ENCODE measurements at regions not wholly inside any gene's neighbourhood (a gene's known extent, or its start where the extent isn't known, plus 50 kb on each side); places are given as distances from the start of the nearest gene placed in this dataset.
"Not testable (repeated sequence)": the region's sequence is repeated elsewhere in the genome, so short reads cannot be mapped to it uniquely, and the experiment has no call there.

DNA sequence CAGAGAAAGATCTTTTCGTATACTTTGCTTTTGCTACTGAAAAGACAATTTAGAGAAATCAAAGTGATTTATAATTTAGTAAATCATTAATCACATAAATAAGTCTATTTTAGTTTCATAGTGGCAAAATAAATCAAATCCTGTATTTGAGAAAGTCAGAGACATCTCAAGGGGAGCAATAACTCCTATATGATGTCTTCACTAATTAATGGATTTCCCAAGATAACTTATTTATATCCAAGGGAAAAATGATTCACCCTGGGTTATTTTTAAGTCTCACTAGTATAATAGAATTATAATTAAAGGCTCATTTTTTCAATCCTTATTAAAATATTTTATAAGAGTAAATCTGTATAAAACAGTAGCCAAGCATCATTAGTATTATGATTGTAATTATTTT, 177.8 kb upstream of the GIMD1 start:
- no peak overlapping the region for H3K4me3 ChIP-seq (replicated peaks in 1 of 3; ENCODE audit: insufficient read depth in 1 of 3, low read depth in 1 of 3, low read length in 3 of 3)
- intact Hi-C loops (cut with micrococcal nuclease) (no loop called here), dilution Hi-C loops (cut with MboI; ENCODE audit: extremely low pct_ligation_motif_present, low sequenced_read_pairs) (no loop called here)
- no TSS peak for BruUV-seq (replicated peaks)
- no peaks in the 10 kb centered on the region for H4K20me1 ChIP-seq (replicated peaks; ENCODE audit: control insufficient read depth, extremely low read depth, insufficient read depth, low read length)
- H3K9ac ChIP-seq (replicated peaks; ENCODE audit: extremely low read depth, insufficient read depth, low read length), result no peak overlapping the region
- H3K9me1 ChIP-seq (replicated peaks; ENCODE audit: control insufficient read depth, extremely low read depth, insufficient read depth, low read length), result no peaks in the 10 kb centered on the region
- H3K27ac ChIP-seq (ENCODE audit: insufficient read depth, low read depth, low read length), result no peak overlapping the region
- POLR2A ChIA-PET, result no interaction called here
- no peaks in the 10 kb centered on the region for H3K27me3 ChIP-seq (ENCODE audit: control insufficient read depth in 2 of 2, insufficient read depth in 2 of 2, low read length in 2 of 2)
- DNase-seq (ENCODE audit: low read depth, low spot score), result no peak
- no peaks in the 10 kb centered on the region for H3K79me2 ChIP-seq (ENCODE audit: control insufficient read depth, insufficient read depth, low read length)
- no peak for FAIRE-seq
- TF ChIP-seq EZH2 (IDR thresholded peaks at IDR 0.05; ENCODE audit: borderline replicate concordance, low read depth, low read length, severe bottlenecking) (no peak), MYC (IDR thresholded peaks at IDR 0.05; ENCODE audit: low read depth, low read length) (no peak), POLR2A (IDR thresholded peaks at IDR 0.05; ENCODE audit: low read depth, low read length) (no peak), GATA2 (IDR thresholded peaks at IDR 0.05; ENCODE audit: insufficient read depth, insufficient read length, low read depth, low read length) (no peak), FOS (IDR thresholded peaks at IDR 0.05; ENCODE audit: borderline replicate concordance, insufficient read depth, low read length) (no peak), POLR2AphosphoS5 (IDR thresholded peaks at IDR 0.05; ENCODE audit: insufficient read depth, low read depth, low read length) (no peak), JUN (IDR thresholded peaks at IDR 0.05; ENCODE audit: borderline replicate concordance, insufficient read depth, insufficient read length, low read depth) (no peak)
- TF ChIP-seq, protein P1, sequence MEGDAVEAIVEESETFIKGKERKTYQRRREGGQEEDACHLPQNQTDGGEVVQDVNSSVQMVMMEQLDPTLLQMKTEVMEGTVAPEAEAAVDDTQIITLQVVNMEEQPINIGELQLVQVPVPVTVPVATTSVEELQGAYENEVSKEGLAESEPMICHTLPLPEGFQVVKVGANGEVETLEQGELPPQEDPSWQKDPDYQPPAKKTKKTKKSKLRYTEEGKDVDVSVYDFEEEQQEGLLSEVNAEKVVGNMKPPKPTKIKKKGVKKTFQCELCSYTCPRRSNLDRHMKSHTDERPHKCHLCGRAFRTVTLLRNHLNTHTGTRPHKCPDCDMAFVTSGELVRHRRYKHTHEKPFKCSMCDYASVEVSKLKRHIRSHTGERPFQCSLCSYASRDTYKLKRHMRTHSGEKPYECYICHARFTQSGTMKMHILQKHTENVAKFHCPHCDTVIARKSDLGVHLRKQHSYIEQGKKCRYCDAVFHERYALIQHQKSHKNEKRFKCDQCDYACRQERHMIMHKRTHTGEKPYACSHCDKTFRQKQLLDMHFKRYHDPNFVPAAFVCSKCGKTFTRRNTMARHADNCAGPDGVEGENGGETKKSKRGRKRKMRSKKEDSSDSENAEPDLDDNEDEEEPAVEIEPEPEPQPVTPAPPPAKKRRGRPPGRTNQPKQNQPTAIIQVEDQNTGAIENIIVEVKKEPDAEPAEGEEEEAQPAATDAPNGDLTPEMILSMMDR (IDR thresholded peaks at IDR 0.05; ENCODE audit: extremely low read depth in 1 of 2, insufficient read depth in 1 of 2, low read depth in 1 of 2, low read length in 2 of 2), result no peak
- TF ChIP-seq, protein P2, sequence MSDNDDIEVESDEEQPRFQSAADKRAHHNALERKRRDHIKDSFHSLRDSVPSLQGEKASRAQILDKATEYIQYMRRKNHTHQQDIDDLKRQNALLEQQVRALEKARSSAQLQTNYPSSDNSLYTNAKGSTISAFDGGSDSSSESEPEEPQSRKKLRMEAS (IDR thresholded peaks at IDR 0.05; ENCODE audit: insufficient read depth, insufficient read length), result no peak
- H3K4me1 ChIP-seq (ENCODE audit: control insufficient read depth, extremely low read depth, insufficient read depth, low read length), result peaks cover 9% of the 10 kb centered on the region
- no peaks in the 10 kb centered on the region for H3K9me3 ChIP-seq (replicated peaks; ENCODE audit: control insufficient read depth, insufficient read depth, low read length)
- no peak overlapping the region for H3K4me2 ChIP-seq (ENCODE audit: insufficient read depth, low read length)
- H3K36me3 ChIP-seq (ENCODE audit: control insufficient read depth in 2 of 2, extremely low read depth in 1 of 2, insufficient read depth in 2 of 2, low read length in 2 of 2), result no peaks in the 10 kb centered on the region
- no peak overlapping the region for H2AFZ ChIP-seq (ENCODE audit: low read depth, low read length)
- CTCF ChIA-PET, result interaction anchor here (1.8 kb wide), 1 partner anchor 17 kb away, joined by 4 read pairs; no protein-coding TSS in a partner anchor

DNA sequence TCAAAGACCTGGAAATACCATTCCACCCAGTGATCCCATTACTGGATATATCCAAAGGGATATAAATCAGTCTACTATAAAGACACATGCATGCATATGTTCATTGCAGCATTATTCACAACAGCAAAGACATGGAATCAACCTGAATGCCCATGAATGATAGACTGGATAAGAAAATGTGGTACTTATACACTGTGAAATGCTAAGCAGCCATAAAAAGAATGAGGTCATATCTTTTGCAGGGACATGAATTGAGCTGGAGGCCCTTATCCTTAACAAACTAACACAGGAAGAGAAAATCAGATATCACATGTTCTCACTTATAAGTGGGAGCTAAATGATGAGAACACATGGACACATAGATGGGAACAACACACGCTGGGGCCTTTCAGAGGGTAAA, 174.0 kb upstream of the GIMD1 start:
- H3K9ac ChIP-seq (replicated peaks; ENCODE audit: extremely low read depth, insufficient read depth, low read length); H3K27me3 ChIP-seq (ENCODE audit: control insufficient read depth in 2 of 2, insufficient read depth in 2 of 2, low read length in 2 of 2); H2AFZ ChIP-seq (ENCODE audit: low read depth, low read length); H3K9me3 ChIP-seq (replicated peaks; ENCODE audit: control insufficient read depth, insufficient read depth, low read length); H3K79me2 ChIP-seq (ENCODE audit: control insufficient read depth, insufficient read depth, low read length); POLR2A ChIA-PET; H4K20me1 ChIP-seq (replicated peaks; ENCODE audit: control insufficient read depth, extremely low read depth, insufficient read depth, low read length); CTCF ChIA-PET; H3K36me3 ChIP-seq (ENCODE audit: control insufficient read depth in 2 of 2, extremely low read depth in 1 of 2, insufficient read depth in 2 of 2, low read length in 2 of 2); H3K9me1 ChIP-seq (replicated peaks; ENCODE audit: control insufficient read depth, extremely low read depth, insufficient read depth, low read length); DNase-seq (ENCODE audit: low read depth, low spot score); H3K4me2 ChIP-seq (ENCODE audit: insufficient read depth, low read length); FAIRE-seq; H3K4me3 ChIP-seq (replicated peaks in 1 of 3; ENCODE audit: insufficient read depth in 1 of 3, low read depth in 1 of 3, low read length in 3 of 3); BruUV-seq (replicated peaks); H3K27ac ChIP-seq (ENCODE audit: insufficient read depth, low read depth, low read length); intact Hi-C loops (cut with micrococcal nuclease); dilution Hi-C loops (cut with MboI; ENCODE audit: extremely low pct_ligation_motif_present, low sequenced_read_pairs): not testable (repeated sequence)
- peaks cover 14% of the 10 kb centered on the region for H3K4me1 ChIP-seq (ENCODE audit: control insufficient read depth, extremely low read depth, insufficient read depth, low read length)

Data from endothelial cell of umbilical vein (primary cell).